ENCODE measurements at regions not wholly inside any gene's neighbourhood (a gene's known extent, or its start where the extent isn't known, plus 50 kb on each side); places are given as distances from the start of the nearest gene placed in this dataset.

GRCh38 chr2:58686776-58687175 is 445.7 kb upstream of the FANCL start:
- TF ChIP-seq ZNF274 (IDR thresholded peaks at IDR 0.05; ENCODE audit: low read depth, low read length) = no peak
- TF ChIP-seq YY1 (IDR thresholded peaks at IDR 0.05; ENCODE audit: insufficient read depth, insufficient read length) = no peak
- TF ChIP-seq SUZ12 (IDR thresholded peaks at IDR 0.05; ENCODE audit: extremely low read depth, insufficient read depth, insufficient read length) = no peak
